HG03045 (cell line): ENCODE measurements at regions not wholly inside any gene's neighbourhood (a gene's known extent, or its start where the extent isn't known, plus 50 kb on each side); places are given as distances from the start of the nearest gene placed in this dataset.

Source experiments
- ATAC-seq: cut with Tn5 transposase; IDR thresholded peaks from one replicate; pipeline ENCODE4 v1.9.1; 2021; ENCODE audit warnings: mild to moderate bottlenecking, moderate library complexity; ENCODE audit not compliant: unreplicated experiment

DNA sequence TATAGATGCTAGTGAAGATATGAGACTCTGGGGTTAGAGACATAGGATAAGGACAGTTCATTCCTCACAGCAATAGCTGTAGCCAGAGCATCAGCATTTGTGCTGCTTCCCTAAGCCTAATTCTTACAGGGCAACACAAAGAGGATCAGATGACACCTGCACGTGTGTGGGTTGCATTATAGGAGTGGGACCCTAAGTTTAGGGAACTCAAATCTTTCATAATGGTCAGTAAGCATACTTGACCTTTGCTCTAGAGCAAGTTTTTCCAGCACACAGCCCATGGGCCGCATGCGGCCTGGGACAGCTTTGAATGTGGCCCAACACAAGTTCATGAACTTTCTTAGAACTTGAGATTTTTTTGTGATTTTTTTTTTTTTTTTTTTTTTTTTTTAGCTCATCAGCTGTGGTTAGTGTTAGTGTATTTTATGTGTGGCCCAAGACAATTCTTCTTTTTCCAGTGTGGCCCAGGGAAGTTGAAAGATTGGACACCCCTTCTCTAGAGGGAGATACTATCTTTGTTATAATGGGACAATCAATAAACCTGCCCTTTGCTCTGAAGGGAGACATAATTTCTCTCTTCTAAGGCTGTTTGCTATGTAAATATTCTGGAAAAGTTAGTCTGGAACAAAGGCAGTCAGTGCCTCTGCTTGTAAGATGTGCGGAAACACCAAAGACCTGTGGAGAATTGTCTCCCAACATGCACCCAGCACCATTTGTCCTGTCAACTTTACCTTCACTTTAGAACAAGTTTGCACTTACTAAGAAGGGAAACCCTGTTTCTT, 650.2 kb downstream of the ZNF674 start:
- no peak for ATAC-seq

DNA sequence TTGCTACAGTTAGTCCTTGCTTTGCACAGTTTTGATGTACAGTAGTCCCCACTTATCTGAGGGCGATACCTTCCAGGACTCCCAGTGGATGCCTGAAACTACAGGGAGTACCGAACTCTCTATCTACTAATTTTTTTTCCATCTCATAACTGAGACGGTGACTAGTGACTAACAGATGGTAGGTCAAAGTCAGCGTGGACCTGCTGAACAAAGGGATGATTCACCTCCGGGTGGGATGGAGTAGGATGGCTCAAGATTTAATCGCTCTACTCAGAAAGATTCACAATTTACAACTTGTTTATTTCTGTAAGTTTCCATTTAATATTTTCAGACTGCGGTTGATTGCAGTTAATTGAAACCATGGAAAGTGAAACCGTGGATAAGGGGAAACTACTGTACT, 655.8 kb downstream of the ZNF674 start:
- ATAC-seq: no peak

DNA sequence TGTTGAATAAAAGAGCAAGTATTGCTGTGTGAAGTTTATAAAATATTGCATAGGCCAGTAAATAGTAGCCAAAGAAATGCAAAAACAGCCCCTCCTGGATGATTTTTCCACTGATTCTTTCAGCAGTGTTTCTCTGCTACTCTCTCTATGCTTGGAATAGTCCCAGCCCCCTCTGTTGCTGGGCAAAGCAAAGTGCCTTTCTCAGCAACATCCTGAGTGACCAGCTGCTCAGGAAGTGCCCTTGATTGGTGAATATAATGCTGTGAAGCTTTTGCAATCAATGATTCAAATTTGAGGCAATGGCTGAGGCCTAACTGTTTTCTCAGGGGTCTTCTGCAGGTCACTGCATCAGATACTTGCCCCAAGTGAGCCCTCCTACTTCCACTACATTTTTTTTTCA, 656.7 kb downstream of the ZNF674 start:
- ATAC-seq: no peak

DNA sequence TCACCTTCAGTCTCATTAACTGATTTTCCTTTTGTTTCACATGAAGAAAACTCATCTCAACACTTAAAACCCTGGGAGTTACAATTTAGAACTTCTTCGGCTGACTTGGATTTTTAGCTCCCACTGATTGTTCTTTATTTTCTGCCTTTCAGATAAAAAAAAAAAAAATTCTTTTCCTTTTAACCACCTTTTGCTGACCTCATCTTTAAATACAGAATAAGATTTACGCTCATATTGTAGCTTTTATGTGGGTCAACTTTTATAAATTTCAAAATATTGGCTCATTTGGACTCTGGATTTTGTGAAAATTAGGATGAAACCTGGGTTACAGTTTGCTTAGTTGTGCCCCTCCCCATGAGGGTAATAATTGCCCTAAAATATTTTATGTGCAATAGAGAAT, 659.3 kb downstream of the ZNF674 start:
- no peak for ATAC-seq

DNA sequence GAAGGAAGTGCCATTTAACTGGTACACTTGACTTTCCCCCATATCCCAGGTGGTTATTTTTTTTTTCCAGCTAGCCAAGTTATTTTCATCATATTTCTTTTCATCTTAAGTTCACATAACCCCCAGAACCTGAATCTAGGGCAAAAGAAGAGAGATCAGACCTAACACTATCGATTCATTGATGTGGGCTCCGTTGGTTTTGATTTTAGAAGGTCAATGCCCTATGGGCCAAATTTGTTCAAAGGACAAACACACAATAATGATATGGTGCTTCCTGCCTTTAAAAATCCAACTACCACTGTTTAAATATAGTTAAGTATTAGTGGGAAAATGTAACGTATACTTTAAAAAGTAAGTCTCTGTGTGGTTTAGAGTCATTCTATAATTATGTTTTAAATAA, 665.7 kb downstream of the ZNF674 start:
- no peak for ATAC-seq

DNA sequence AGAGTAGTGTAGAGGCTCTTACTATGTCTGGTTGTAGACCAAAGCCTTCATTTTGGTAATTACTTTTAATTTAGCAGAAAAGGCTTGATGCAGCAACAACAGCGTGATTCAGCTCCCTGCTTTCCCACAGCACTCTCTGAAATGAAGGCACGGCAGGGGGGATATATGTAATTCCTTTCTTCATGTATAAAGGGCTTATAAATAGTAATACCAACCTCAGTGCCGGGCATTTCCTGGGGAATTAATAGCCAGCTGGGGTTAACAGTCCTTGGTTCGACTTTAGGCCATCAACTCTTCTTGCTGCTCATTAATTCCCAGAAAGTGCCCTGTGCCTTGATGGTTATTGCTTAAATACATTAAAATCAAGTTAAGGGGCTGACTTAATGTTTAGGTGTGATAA, 669.0 kb downstream of the ZNF674 start:
- ATAC-seq: no peak

DNA sequence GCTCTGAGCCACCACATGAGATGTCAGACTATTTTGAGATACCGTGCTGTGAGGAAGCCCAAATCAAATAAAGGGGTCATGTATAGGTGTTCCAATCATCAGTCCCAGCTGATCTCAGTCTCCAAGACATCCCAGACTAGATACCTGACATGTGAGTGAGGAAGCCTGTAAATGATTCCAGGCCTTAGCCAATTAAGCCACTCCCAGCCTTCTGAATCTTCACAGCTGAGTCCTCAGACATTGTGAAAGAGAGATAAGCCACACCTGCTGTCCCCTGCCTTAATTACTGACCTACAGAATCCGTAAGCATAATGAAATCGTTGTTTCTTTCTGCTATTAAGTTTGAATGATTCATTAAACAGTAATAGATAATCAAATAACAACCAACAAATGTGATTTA, 671.4 kb downstream of the ZNF674 start:
- no peak for ATAC-seq

DNA sequence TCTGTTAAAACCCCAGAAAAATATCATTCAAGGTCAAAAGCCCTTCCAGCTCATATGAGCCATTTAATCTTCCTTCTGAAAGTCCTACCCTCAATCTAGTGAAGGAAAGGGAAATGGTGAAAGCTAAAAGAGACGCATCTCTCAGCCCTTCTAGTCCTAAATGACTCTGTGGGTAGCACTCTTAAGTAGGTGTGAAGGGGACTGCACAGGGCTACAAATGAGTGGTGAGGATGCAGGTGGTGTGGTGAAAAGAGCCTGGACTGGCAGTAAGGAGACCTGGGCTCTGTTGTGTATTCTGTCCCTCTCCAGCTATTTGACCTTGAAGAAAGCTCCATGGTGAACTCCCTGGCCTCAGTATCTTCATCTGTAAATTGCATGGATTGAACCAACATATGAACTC, 671.8 kb upstream of the DIPK2B start:
- ATAC-seq: no peak

DNA sequence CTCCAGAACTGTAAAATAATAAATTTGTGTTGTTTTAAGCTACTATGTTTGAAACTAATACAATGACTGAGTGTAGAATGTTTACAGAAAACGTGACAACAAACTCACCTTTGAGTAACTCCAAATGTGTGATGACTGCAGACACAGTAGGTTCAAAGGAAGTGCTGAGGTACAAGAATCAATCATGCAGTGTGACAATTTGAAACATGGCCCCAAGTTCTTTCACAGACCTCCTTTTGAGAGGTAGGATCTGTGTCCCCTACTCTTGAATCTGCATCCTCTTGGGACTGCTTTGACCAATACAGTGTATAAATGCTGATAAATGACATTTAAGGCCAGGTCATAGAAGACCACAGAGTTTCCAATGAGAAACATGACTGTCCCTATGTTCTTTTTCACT, 667.7 kb upstream of the DIPK2B start:
- no peak for ATAC-seq

DNA sequence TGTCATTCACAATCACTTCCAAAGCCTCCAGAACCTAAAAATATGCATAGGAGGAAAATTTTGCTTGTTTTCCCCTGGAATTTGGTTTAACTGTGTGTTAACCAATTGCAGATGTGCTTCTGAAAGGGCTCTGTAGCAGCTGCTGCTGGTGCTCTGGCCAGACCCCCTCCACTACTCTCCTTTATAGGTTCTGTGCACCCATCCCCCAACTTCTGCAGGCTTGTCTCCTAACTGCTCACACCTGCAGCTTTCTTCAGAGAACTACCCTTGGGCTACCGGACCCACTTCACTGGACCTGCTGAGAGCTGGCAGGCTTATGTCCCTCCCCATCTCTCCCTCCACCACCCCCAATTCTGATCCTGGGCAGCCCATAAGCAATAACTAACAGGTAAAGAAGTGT, 662.1 kb upstream of the DIPK2B start:
- no peak for ATAC-seq

DNA sequence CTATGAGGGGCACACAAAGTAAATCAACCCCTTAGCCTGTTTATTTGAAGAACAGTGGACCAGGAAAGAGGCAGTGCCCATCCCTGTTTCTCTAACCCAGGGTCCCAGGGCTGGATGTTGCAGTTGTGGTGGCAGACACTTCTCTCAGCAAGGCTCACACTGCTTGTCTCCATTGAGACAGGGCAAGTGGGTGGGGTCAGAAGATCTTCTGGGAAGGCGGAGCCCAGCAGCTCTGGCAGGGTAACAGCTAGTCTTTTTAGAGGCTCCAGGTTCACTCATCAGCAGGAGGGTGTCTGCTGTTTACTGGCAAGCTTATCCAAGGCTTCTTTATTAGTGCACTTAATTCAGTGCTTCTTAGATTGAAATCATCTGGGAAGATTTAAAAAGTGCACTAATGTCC, 659.8 kb upstream of the DIPK2B start:
- ATAC-seq: no peak

DNA sequence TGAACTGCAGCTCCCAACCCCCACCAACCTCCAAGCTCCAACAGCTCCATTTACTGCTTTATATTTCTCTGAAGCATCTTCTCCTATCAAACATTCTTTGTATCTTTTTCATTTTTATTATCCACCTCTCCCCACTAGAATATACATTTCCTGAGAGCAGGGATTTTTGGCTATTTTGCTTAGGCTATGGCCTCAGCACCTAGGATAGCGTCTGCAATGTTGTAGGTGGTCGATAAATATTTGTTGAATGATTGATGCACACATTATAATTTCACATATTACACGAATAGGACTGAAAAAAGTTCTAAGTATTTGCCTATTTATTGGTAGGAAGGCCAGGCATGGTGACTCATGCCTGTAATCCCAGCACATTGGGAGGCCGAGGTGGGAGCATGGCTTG, 658.7 kb upstream of the DIPK2B start:
- no peak for ATAC-seq

DNA sequence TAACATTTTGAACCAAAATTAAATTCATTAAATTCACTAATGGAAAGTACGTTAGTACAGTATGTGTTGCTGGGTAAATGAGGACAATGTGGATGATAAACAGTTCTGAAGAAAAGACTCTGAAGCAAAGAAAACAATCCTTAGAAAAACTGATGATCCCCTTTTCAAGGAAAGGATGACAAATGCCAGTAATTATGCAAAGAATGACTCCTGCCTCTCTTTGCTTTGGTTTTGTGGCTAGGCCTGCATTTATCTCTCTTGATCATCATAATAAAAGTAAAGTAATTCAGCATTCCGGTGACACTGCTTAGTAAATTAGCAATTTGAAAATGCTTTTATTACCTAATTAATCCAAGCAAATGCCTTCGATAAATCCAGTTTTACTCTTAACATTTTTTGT, 652.2 kb upstream of the DIPK2B start:
- no peak for ATAC-seq

DNA sequence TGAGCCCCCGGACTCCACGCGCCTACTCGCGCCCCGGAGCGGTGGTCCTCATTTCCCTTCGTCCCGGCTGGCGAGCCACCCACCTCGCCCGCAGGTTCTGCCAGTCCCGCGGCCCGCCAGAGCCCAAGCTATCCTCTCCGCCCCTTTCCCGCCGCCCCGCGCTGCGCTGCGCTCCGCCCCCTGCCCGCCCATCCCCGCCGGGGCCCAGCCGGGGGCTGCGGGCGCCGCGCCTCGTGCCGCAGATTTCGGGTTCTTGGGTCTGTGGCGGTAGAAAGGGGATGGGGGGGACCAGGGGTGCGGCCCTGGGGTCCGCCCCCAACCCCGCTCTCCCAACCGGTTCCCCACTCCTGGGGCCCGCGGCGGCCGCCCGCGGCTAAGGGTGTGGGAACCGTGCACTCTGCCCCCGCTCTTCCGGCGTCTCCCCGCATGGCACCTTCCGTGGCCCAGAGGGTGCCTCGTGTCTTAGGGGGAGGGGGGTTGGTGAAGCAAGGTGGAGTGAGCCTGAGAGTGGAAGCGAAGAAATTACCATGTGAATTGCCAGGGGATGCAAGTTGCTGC, 650.8 kb upstream of the DIPK2B start:
- ATAC-seq: no peak

DNA sequence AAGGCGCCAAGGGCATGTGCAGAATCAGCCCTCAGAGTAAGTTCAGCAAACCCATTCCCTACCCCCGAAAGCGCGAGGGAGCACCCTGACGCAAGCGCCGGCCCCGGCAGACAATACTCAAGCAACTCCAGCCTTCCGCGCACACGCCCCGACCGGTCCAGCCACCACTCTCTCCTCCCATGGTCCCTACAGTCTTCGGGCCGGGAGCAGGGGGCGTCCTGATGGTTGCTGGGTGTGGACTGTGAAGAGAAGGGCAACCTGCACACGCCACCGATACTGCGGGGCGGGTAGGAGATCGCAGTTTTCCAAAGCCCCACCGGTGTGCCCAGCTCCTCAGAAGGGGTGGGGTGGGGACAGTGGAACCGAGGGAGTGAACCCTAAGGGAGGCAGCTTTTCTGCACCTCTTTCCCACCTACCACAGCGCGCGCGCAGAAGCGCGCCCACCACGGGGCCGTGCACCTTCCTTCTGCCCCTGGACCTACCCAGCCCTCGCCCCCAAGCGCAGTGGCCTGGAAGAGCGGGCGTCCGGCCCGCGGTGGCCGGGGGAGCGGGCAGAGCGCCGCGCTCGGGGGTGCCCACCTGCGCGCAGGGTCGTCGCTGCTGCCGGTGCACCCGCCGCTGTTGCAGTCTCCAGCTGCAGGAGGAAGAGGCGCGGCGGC, 650.2 kb upstream of the DIPK2B start:
- ATAC-seq: no peak

DNA sequence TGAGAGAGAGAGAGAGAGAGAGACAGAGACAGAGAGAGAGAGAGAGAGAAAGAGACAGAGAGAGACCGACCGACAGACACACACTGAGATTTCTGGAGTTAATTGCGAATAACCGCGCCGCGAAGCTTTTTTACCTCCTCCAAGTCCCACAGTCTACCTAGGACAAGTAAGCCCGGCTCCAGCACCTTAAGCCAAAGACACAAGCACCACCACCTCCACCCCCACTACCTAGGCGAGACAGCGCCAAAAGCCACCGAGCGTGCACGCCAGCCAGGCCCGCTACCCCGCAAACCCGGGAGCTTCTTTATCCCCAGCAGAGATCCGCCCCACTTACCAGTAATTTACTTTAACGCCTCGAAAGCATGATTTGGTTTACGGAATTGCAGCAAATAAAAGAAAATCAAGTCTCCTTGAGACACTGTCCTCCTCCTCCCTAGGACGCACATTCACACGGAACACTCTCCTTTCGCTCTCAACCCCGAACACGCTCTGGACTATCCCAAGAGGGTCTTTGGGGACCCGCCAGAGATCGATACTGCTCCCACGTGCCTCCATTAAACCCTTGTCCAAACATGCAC, 649.6 kb upstream of the DIPK2B start:
- ATAC-seq: no peak

DNA sequence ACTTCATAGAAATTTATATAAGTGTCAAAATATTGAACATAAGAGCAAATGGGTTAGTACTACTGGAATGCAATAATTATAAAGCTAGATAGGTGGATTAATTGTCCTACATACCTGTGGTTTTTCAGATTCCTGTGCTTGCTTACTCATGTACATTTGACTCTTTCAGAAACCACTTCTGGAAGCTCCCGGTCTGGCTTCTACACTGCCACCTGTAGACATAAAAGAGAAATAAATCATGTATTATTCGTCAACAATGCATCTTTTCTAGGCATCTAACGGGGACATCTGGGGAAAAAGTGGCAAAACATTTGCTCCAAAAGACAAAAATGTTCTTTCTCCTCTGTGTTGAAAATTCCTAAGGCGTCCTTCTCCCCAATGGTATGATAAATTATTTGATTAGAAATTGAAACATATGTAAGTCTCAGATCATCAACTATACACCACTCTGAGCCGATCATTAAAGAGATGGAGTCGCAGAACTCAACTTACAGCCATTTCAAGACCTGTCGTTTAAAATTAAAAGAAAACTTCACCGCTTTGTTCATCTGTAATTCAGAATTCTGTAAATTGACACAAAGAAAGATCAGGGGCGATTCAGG, 648.7 kb upstream of the DIPK2B start:
- ATAC-seq: no peak

DNA sequence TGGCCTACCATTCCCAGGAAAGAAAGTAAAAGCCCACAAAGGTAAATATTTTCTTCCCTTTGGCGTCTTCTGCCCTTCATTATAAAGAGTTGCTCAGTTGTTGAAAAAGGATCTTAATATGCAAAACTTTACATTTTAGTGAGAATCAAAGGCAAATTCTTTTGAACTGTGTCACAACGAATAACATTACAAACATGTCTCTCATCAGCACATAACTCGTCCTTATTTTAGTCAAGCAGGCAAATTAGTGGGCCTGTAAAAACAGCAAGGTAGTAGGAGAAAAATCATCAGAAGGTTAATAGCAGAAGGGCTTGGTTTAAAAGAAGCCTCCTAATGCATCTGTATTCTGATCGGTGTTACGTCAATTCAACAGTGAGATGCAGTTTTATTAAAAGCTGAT, 647.3 kb upstream of the DIPK2B start:
- ATAC-seq: no peak

DNA sequence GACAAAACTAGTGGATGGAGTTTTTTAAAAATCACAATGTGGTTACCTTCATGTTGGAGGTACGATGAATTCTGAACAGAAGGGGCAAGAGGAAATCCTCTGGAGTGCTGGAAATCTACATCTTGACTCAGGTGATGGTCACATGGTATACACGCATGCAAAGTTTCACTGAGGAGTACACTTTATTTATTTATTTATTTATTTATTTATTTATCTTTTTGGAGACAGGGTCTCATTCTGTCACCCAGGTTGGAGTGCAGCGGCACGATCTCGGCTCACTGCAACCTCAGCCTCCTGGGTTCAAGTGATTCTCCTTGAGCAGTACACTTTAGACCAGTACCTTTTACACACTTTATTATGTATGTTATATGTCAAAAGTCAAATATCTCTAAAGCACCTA, 645.7 kb upstream of the DIPK2B start:
- no peak for ATAC-seq

DNA sequence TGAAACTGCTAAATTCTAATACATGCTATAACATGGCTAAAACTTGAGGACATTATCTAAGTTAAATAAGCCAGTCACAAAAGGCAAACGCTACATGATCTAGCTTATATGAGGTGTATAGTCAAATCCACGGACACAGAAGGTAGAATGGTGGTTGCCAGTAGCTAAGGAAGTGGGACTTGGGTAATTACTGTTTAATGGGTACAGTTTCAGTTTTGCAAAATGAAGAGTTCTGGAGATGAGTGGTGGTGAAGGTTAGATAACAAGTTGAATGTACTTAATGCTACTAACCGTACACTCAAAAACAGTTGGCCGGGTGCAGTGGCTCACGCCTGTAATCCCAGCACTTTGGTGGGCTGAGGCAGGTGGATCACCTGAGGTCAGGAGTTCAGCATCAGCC, 644.5 kb upstream of the DIPK2B start:
- ATAC-seq: no peak

DNA sequence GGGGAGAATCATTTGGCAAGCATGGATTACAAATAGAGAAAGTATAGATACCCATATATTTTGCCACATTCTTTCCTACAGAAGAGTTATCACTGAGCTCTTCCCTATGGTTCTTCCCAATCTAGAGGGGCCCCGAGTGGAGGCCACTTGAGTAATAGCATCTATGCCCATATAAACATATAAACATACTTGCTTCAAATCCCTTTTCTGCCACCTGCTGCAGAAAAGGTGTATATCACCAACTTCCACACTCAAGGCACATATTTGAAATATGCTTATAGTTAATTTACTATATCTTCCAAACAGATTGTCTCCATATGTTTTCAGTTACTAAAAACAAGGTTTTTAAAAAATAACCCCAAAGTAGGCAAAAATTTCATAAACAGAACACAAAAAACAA, 642.8 kb upstream of the DIPK2B start:
- no peak for ATAC-seq

DNA sequence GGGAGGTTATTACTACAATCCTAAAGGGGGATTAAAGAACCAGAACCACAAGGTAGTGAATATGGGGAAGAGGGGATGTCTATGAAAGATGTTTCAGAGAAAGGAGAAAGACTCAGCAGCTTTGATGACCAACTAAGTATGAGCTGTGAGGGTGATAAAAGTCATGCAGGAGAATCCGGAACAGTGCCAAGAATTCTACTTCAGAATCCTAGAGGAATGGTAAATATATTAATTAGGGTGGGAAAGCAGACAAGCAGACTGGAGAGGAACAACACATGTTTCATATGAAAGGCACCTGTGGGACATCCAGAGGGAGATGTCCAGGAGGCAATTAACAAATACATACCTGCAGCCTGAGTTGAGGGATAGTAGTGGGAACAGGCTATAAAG, 642.2 kb upstream of the DIPK2B start:
- ATAC-seq: no peak
